GM12864 (cell line): ENCODE measurements at regions not wholly inside any gene's neighbourhood (a gene's known extent, or its start where the extent isn't known, plus 50 kb on each side); places are given as distances from the start of the nearest gene placed in this dataset.

Experiments used
- DNase-seq: peaks from one replicate; pipeline ENCODE4 v3.0.0-alpha.2; 2011; ENCODE audit warnings: low read depth
- H3K4me3 ChIP-seq: 2 replicates; pipeline ENCODE4 v1.5.1; 2011; ENCODE audit warnings: mild to moderate bottlenecking, low read depth, low read length, control low read depth
- CTCF ChIP-seq: IDR thresholded peaks from 2 replicates; pipeline ENCODE4 v1.5.1; 2011; ENCODE audit warnings: low read depth, mild to moderate bottlenecking, moderate library complexity, low read length, control low read depth, inconsistent platforms; ENCODE audit errors: missing control alignments

DNA sequence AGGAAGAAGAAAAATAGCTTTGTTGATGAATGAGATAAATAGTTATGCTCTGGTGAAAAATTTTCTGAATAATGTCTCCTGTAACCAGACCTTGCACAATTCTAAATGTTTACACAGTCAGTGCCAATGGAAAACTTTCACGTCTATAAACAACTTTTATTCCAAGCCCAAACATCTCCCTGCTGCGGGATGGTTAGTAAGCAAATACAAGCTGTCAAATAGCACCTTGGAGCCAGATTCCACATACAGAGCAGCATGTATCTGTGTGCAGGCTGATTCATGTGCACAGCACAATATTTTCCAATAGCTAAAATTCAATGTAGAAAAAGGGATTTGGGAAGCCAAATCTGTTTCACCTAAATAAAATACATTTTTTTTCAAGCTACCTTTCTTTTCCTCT, 813.3 kb downstream of the HACE1 start:
- TF ChIP-seq CTCF = no peak
- H3K4me3 ChIP-seq = no peak overlapping the region
- no peak for DNase-seq

- TF ChIP-seq CTCF = no peak
- DNase-seq = no peak
- H3K4me3 ChIP-seq = no peak overlapping the region
These were observed 828.4 kb downstream of the HACE1 start for GRCh38 chr6:104031346-104031745.

GRCh38 chr6:104022126-104022525, 837.6 kb downstream of the HACE1 start:
- no peak for DNase-seq
- no peak for TF ChIP-seq CTCF
- no peak overlapping the region for H3K4me3 ChIP-seq

DNA sequence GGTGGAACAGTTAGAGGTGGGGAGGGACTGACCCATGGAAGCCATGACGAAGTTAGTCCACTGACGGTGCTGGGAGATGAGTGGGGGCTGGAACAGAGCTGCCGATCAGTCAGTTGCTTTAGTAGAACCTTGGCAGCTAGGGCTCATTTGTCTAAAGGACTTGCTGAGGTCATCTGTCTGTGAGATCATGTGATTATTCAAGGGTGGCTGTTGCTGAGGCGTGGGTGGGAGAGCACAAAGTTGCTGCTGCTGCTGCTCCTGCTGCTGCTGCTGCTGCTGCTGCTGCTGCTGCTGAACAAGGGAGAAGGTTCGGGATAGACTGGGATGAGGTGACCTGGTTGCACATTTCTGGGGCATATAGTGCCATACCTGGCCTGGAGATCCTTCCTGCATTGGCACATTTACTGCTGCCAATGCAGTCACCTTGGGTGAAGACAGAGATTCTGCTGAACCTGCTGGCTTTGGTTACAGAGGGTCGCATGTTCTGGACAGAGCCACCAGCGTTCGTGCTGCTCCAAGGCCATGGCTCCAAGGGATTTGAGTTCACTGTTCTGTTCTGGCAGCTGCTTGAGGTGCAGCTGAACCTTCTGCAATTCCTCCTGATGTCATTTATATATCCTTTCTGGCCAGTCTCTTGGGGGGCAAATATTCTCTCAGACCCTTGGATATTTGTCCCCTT, 840.5 kb downstream of the HACE1 start:
- no peak for DNase-seq
- TF ChIP-seq CTCF = no peak
- H3K4me3 ChIP-seq = no peak overlapping the region

GRCh38 chr6:104017410-104018381, 842.0 kb downstream of the HACE1 start:
- no peak for TF ChIP-seq CTCF
- DNase-seq = no peak
- H3K4me3 ChIP-seq = no peak overlapping the region

- no peak for DNase-seq
- no peak overlapping the region for H3K4me3 ChIP-seq
- no peak for TF ChIP-seq CTCF
These were observed 845.4 kb downstream of the HACE1 start for GRCh38 chr6:104014163-104014959.
